ENCODE measurements at regions not wholly inside any gene's neighbourhood (a gene's known extent, or its start where the extent isn't known, plus 50 kb on each side); places are given as distances from the start of the nearest gene placed in this dataset.

GRCh38 chr18:69138088-69138487, 262.6 kb upstream of the DOK6 start:
- Histone ChIP-seq H3K27me3 (replicated peaks; ENCODE audit: insufficient read depth, low read depth, low read length, poor library complexity) (no peaks in the 10 kb centered on the region), H3K36me3 (ENCODE audit: insufficient read depth, low read length, poor library complexity, severe bottlenecking) (no peaks in the 10 kb centered on the region), H3K9me3 (ENCODE audit: low read depth, low read length, poor library complexity, severe bottlenecking) (no peaks in the 10 kb centered on the region), H3K4me3 (ENCODE audit: low read depth, low read length, poor library complexity, severe bottlenecking) (no peak overlapping the region), H3K4me1 (ENCODE audit: insufficient read depth, low read length, poor library complexity, severe bottlenecking) (no peaks in the 10 kb centered on the region), H3K27ac (ENCODE audit: low read depth, low read length, poor library complexity, severe bottlenecking) (no peak overlapping the region)
- intact Hi-C loops (cut with micrococcal nuclease; ENCODE audit: unreplicated experiment), result no loop called here
- TF ChIP-seq EZH2 (IDR thresholded peaks at IDR 0.05; ENCODE audit: borderline replicate concordance, low read depth, low read length, poor library complexity, severe bottlenecking) (no peak), CTCF (conservative IDR thresholded peaks at IDR 0.05; ENCODE audit: low read depth, low read length) (no peak)
- no peak for DNase-seq (ENCODE audit: low spot score)
- POLR2A ChIA-PET (ENCODE audit: low non-redundant PET), result no interaction called here
- BruUV-seq (replicated peaks), result no TSS peak
- CTCF ChIA-PET, result no interaction called here

- no peak for TF ChIP-seq EZH2 (IDR thresholded peaks at IDR 0.05; ENCODE audit: borderline replicate concordance, low read depth, low read length, poor library complexity, severe bottlenecking)
- no peak for TF ChIP-seq CTCF (conservative IDR thresholded peaks at IDR 0.05; ENCODE audit: low read depth, low read length)
- no TSS peak for BruUV-seq (replicated peaks)
- Histone ChIP-seq H3K36me3 (ENCODE audit: insufficient read depth, low read length, poor library complexity, severe bottlenecking) (no peaks in the 10 kb centered on the region), H3K4me1 (ENCODE audit: insufficient read depth, low read length, poor library complexity, severe bottlenecking) (no peaks in the 10 kb centered on the region), H3K9me3 (ENCODE audit: low read depth, low read length, poor library complexity, severe bottlenecking) (no peaks in the 10 kb centered on the region), H3K27ac (ENCODE audit: low read depth, low read length, poor library complexity, severe bottlenecking) (no peak overlapping the region), H3K4me3 (ENCODE audit: low read depth, low read length, poor library complexity, severe bottlenecking) (no peak overlapping the region), H3K27me3 (replicated peaks; ENCODE audit: insufficient read depth, low read depth, low read length, poor library complexity) (no peaks in the 10 kb centered on the region)
- no peak for DNase-seq (ENCODE audit: low spot score)
- CTCF ChIA-PET, result no interaction called here
- POLR2A ChIA-PET (ENCODE audit: low non-redundant PET), result no interaction called here
- intact Hi-C loops (cut with micrococcal nuclease; ENCODE audit: unreplicated experiment), result no loop called here
Measured at GRCh38 chr18:69143084-69143483, 257.6 kb upstream of the DOK6 start.

GRCh38 chr18:69152436-69152835, 248.3 kb upstream of the DOK6 start:
- H3K27me3 ChIP-seq (replicated peaks; ENCODE audit: insufficient read depth, low read depth, low read length, poor library complexity), result no peaks in the 10 kb centered on the region
- TF ChIP-seq EZH2 (IDR thresholded peaks at IDR 0.05; ENCODE audit: borderline replicate concordance, low read depth, low read length, poor library complexity, severe bottlenecking), result no peak
- no peak for TF ChIP-seq CTCF (conservative IDR thresholded peaks at IDR 0.05; ENCODE audit: low read depth, low read length)
- ChIA-PET CTCF (no interaction called here), POLR2A (ENCODE audit: low non-redundant PET) (no interaction called here)
- H3K36me3 ChIP-seq (ENCODE audit: insufficient read depth, low read length, poor library complexity, severe bottlenecking), result no peaks in the 10 kb centered on the region
- DNase-seq (ENCODE audit: low spot score), result no peak
- H3K27ac ChIP-seq (ENCODE audit: low read depth, low read length, poor library complexity, severe bottlenecking), result no peak overlapping the region
- intact Hi-C loops (cut with micrococcal nuclease; ENCODE audit: unreplicated experiment), result no loop called here
- H3K4me1 ChIP-seq (ENCODE audit: insufficient read depth, low read length, poor library complexity, severe bottlenecking), result no peaks in the 10 kb centered on the region
- no peak overlapping the region for H3K4me3 ChIP-seq (ENCODE audit: low read depth, low read length, poor library complexity, severe bottlenecking)
- BruUV-seq (replicated peaks), result no TSS peak
- H3K9me3 ChIP-seq (ENCODE audit: low read depth, low read length, poor library complexity, severe bottlenecking), result no peaks in the 10 kb centered on the region

Measured in A673 (cell line).